HG03439 (cell line): ENCODE measurements at regions not wholly inside any gene's neighbourhood (a gene's known extent, or its start where the extent isn't known, plus 50 kb on each side); places are given as distances from the start of the nearest gene placed in this dataset.
A peak's percentile ranks its signal among the peaks of the same experiment; 100 is the strongest.
"Not testable (repeated sequence)": the region's sequence is repeated elsewhere in the genome, so short reads cannot be mapped to it uniquely, and the experiment has no call there.

Experiments
- ATAC-seq: cut with Tn5 transposase; IDR thresholded peaks from one replicate; pipeline ENCODE4 v1.9.1; 2021; ENCODE audit warnings: mild to moderate bottlenecking, moderate library complexity; ENCODE audit not compliant: unreplicated experiment

GRCh38 chr5:86671536-86671935, 53.8 kb downstream of the COX7C start:
- ATAC-seq: no peak

GRCh38 chr5:86674069-86674468, 56.3 kb downstream of the COX7C start:
- no peak for ATAC-seq

GRCh38 chr5:86675311-86675710, 57.6 kb downstream of the COX7C start:
- ATAC-seq: no peak

- ATAC-seq: peak; percentile 71
Observed at GRCh38 chr5:86679529-86679928, 61.8 kb downstream of the COX7C start.

GRCh38 chr5:86679949-86680348, 62.2 kb downstream of the COX7C start:
- ATAC-seq: no peak

- no peak for ATAC-seq
Observed at GRCh38 chr5:86684222-86684621, 66.5 kb downstream of the COX7C start.

GRCh38 chr5:86686046-86686445, 68.3 kb downstream of the COX7C start:
- ATAC-seq: no peak

GRCh38 chr5:86688406-86688805, 70.7 kb downstream of the COX7C start:
- no peak for ATAC-seq

GRCh38 chr5:86689103-86689729, 71.5 kb downstream of the COX7C start:
- ATAC-seq: no peak

GRCh38 chr5:86709157-86709881, 91.6 kb downstream of the COX7C start:
- ATAC-seq: no peak

- ATAC-seq: no peak
Observed at GRCh38 chr5:86716121-86716520, 98.4 kb downstream of the COX7C start.

GRCh38 chr5:86731319-86732117, 113.8 kb downstream of the COX7C start:
- ATAC-seq: not testable (repeated sequence)

- no peak for ATAC-seq
Observed at GRCh38 chr5:86735370-86735769, 117.6 kb downstream of the COX7C start.

- ATAC-seq: no peak
Observed at GRCh38 chr5:86737579-86737978, 119.8 kb downstream of the COX7C start.

GRCh38 chr5:86748538-86749105, 130.9 kb downstream of the COX7C start:
- no peak for ATAC-seq

- no peak for ATAC-seq
Observed at GRCh38 chr5:86749841-86750240, 132.1 kb downstream of the COX7C start.

GRCh38 chr5:86756839-86757238, 139.1 kb downstream of the COX7C start:
- no peak for ATAC-seq

GRCh38 chr5:86757824-86758223, 140.1 kb downstream of the COX7C start:
- ATAC-seq: no peak

- ATAC-seq: no peak
Observed at GRCh38 chr5:86760661-86761060, 142.9 kb downstream of the COX7C start.

- ATAC-seq: no peak
Observed at GRCh38 chr5:86763929-86764328, 146.2 kb downstream of the COX7C start.

GRCh38 chr5:86765778-86766502, 148.2 kb downstream of the COX7C start:
- no peak for ATAC-seq
